ENCODE measurements at regions not wholly inside any gene's neighbourhood (a gene's known extent, or its start where the extent isn't known, plus 50 kb on each side); places are given as distances from the start of the nearest gene placed in this dataset.

DNA sequence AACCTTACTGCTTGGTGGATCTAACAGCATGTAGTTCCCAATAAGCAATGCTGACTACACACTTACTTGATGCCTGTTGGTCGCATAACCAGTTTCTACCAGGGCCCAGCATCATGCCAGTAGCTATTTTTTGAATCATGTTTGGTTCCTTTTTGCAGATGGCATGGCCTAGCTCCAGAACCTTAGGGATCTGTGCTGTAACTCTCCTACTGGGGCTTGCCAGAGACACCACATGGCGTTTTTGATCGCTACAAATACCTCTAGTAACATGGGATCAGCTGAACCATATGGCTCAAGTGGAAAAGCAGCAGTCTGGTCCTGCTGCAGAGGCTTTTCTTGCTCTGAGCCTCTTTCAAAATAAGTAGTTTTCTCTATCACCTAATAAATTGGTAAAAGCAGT lies 654.6 kb upstream of the API5 start:
- Mint-ChIP-seq H3K4me3 (no peak overlapping the region), H3K27ac (no peak overlapping the region), H3K27me3 (no peaks in the 10 kb centered on the region), H3K4me1 (no peaks in the 10 kb centered on the region), H3K9me3 (peaks cover 0 to 6% of the 10 kb centered on the region in 2 donors)
- DNase-seq (no peak), ATAC-seq (no peak)

DNA sequence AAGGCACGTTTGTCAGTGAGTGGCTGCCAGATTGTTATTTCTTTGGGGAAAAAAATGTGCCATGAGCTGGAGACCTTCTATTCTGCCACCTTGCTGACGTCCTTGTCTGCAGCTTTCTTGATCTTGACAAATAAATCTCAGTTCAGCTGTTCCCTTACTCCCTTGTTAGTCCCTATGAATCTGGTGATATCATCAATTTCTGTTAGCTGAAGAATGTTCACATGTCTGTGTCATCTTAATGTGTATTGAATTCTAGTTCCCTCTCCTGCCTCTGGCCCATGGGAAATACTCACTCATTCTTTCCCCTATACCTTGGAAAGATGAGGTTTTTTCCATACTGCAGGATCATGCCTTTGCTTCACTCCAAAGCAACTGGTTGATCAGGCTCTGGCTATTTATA lies 649.9 kb upstream of the API5 start:
- no peaks in the 10 kb centered on the region for H3K27me3 Mint-ChIP-seq
- no peaks in the 10 kb centered on the region for H3K4me1 Mint-ChIP-seq
- H3K27ac Mint-ChIP-seq, result no peak overlapping the region
- H3K4me3 Mint-ChIP-seq, result no peak overlapping the region
- no peak for ATAC-seq
- H3K9me3 Mint-ChIP-seq, result peaks cover 0 to 7% of the 10 kb centered on the region in 2 donors
- DNase-seq, result no peak

DNA sequence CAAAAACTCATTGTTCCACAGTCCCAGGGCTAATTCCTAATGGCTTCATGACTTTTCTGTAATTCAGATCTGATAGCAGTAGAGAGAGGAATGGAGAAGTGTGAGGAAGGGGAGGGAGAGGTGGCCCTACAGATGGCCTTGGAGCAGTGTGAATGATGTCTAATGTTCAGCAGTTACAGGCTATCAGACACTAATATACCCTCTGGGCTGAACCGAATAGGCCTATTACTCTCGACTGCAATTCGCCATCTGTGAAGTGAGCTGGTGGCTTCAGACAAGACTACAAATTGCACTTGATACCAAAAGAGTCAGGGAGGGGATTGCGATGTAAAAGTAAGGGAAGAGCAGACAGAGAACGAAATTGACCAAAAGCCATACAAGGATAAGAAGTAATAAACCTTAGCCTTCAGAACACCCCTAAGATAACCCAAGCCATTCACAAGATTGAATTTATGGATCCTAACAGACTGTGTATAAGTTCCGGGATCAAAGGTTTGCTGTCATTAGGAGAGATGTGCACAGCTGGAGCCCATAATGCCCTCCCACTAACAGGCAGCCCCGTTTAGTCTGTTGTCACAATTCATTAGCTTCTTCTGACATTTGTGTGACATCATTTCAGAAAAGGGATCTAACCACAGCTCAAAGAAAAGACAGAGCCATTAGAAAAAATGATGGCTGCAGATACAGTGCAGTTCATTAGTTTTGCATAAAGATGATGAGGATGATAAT lies 642.4 kb upstream of the API5 start:
- no peak overlapping the region for H3K27ac Mint-ChIP-seq
- no peak for ATAC-seq
- DNase-seq, result no peak
- no peaks in the 10 kb centered on the region for H3K4me1 Mint-ChIP-seq
- no peaks in the 10 kb centered on the region for H3K27me3 Mint-ChIP-seq
- H3K9me3 Mint-ChIP-seq, result peaks cover 5 to 27% of the 10 kb centered on the region in 2 donors
- no peak overlapping the region for H3K4me3 Mint-ChIP-seq

DNA sequence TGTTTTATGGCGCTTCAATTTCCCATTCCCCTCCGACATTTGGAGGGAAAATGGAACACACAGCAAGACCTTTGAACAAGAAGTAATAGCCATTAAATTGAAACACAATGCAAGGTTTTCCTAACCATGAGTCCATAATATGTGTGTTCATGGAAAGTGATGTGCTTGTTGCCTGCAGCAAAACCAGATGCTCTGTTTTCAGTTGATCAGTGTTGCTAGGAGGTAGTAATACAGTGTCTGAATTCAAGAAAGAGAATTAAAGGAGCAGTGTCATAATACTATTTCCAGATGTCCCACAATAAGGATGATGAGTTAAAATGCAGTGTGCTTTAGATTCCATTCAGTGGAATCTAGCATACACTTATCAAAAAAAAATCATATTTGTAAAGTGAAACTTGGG lies 637.4 kb upstream of the API5 start:
- Mint-ChIP-seq H3K27ac (no peak overlapping the region), H3K27me3 (no peaks in the 10 kb centered on the region), H3K4me3 (no peak overlapping the region), H3K4me1 (no peaks in the 10 kb centered on the region), H3K9me3 (peaks cover 5 to 21% of the 10 kb centered on the region in 2 donors)
- no peak for DNase-seq
- no peak for ATAC-seq

DNA sequence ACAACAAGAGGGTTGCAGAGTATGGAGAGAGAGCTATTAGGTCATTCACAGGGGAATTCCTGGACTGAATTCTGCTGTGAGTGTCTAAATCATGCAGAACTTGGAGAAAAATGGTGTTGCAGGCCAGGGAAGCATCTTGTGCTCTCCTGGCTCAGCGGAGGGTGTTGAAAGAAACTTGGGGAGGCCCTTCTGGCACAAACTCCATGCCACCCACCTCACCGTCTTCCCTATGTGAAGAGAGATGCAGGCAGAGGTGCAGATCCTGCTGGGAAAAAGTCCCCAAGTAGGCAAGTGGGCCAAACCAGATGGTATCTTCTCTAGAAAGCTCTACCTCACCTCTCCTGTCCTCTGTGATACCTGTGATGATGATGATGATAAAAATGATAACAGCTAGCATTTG lies 604.3 kb upstream of the API5 start:
- no peak for ATAC-seq
- peaks cover 6 to 7% of the 10 kb centered on the region in 2 donors for H3K9me3 Mint-ChIP-seq
- DNase-seq, result no peak
- no peaks in the 10 kb centered on the region for H3K4me1 Mint-ChIP-seq
- no peak overlapping the region for H3K27ac Mint-ChIP-seq
- H3K4me3 Mint-ChIP-seq, result no peak overlapping the region
- no peaks in the 10 kb centered on the region for H3K27me3 Mint-ChIP-seq

DNA sequence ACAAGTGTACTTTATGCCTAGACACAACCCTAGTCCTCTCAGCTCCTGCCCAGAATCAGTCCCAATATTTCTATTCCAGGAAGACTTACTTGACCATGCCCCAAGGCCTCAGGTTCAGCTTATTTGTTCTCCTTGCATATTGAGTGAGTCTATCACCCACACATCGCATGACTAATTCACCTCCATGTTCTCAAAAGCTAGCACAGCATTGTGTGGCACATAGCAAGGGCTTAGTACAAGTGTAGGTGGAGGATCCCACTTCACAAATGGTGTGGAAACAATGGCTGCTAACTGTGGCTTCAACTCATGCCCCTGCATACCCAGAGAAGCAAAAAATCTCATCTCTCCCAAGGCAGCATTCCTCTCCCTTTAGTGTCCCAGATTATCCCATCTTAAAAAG lies 602.6 kb upstream of the API5 start:
- Mint-ChIP-seq H3K27me3 (no peaks in the 10 kb centered on the region), H3K4me1 (no peaks in the 10 kb centered on the region), H3K4me3 (no peak overlapping the region), H3K27ac (no peak overlapping the region), H3K9me3 (peaks cover 7 to 8% of the 10 kb centered on the region in 2 donors)
- ATAC-seq (no peak), DNase-seq (no peak)

DNA sequence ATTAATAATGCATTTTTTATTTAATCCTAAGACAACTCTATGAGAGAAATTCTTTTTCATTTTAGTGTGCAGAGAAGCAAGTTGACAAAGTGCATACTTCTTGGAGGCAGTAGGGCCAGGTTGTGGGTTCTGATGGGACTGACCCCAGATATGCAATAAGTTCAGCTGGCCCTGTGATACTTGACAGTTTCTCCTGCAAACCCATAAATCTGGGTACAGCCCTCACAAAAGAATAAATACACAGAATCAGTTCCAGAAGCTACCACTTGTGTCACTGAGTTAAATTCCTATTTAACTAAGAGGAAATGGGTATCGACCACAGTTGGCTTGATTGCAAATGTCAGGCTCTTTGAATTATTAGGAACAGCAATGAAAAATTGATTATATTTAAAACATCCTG lies 598.5 kb upstream of the API5 start:
- ATAC-seq, result no peak
- Mint-ChIP-seq H3K4me3 (no peak overlapping the region), H3K9me3 (peaks cover 21% of the 10 kb centered on the region in 2 donors), H3K4me1 (no peaks in the 10 kb centered on the region), H3K27me3 (no peaks in the 10 kb centered on the region), H3K27ac (no peak overlapping the region)
- no peak for DNase-seq

DNA sequence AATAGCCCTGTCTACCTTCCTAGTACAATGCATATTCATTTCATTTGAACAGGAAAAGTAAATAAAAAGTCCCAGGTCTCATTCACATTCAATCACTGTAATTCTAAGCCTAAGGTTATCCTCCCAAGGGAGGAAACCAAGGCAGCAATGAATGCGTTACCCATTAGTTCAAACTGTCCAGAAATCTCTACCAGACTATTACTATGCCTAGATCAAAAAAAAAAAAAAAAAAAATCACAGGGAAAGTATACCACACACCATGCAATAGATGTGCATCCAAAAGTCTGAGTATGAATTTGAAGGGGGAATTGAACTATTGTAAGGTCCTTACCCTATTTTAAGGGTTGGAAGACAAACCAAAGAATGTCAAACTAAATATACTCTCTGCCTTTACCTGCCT lies 598.0 kb upstream of the API5 start:
- Mint-ChIP-seq H3K4me3 (no peak overlapping the region), H3K9me3 (peaks cover 21% of the 10 kb centered on the region in 2 donors), H3K27ac (no peak overlapping the region), H3K4me1 (no peaks in the 10 kb centered on the region), H3K27me3 (no peaks in the 10 kb centered on the region)
- no peak for DNase-seq
- ATAC-seq, result no peak

DNA sequence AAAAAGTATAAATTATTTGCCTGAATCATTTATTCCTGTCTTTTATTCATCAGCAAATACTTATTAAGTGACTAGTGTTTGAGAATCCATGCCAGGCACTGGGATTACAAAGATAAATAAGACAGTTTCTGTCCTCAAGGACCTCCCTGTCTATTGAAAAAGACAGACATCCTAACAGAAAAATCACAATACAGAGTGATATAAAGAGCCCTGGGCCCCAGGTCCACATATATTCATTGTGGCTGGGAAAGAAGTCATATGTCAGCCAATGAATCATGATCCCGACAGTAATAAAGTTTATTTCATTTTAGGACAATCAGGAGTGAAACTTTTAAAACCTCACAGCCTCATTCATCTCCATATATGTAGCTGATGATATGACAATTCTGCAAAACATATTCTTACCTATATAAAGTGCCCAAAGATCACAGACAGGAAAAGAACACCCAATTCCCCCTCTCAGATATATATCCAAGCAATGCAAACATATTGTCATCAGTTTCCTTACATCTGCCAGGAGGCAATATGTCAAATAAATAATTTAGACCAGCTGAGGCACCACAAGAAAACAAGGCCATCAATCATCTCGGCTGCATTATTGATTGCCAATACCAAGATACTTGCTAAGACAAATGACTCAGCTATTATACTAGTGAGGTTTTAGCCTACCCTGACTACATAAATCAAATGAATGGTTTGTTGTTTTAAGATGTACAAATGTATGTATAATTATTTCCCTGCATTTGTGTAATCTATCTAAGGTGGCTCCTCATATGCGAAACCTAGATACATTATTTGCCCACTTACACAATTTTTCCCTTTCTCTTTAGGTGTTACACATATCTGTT lies 590.9 kb upstream of the API5 start:
- Mint-ChIP-seq H3K9me3 (peaks cover 8 to 14% of the 10 kb centered on the region in 2 donors), H3K4me3 (no peak overlapping the region), H3K27ac (no peak overlapping the region), H3K4me1 (no peaks in the 10 kb centered on the region), H3K27me3 (no peaks in the 10 kb centered on the region)
- DNase-seq (no peak), ATAC-seq (no peak)

DNA sequence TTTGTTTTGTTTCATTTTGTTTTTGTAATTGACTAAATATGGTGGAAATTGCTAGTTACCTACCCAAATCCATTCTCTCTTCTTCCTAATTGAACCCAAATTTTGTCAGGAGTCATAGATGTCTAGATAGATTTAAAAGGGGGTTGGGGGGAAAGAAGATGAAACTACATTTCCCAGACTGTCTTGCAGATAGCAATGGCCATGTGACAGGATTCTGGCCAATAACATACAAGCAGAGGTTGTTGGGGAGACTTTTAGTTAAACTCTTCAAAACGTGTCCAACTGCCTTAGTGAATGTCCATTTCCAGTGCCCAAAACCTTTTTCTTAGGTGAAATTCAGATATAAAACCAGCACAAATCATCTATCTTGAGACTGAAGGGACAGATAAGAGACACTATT lies 583.9 kb upstream of the API5 start:
- ATAC-seq, result no peak
- H3K4me1 Mint-ChIP-seq, result no peaks in the 10 kb centered on the region
- no peaks in the 10 kb centered on the region for H3K27me3 Mint-ChIP-seq
- no peak for DNase-seq
- H3K27ac Mint-ChIP-seq, result no peak overlapping the region
- H3K4me3 Mint-ChIP-seq, result no peak overlapping the region
- peaks cover 3 to 7% of the 10 kb centered on the region in 2 donors for H3K9me3 Mint-ChIP-seq

DNA sequence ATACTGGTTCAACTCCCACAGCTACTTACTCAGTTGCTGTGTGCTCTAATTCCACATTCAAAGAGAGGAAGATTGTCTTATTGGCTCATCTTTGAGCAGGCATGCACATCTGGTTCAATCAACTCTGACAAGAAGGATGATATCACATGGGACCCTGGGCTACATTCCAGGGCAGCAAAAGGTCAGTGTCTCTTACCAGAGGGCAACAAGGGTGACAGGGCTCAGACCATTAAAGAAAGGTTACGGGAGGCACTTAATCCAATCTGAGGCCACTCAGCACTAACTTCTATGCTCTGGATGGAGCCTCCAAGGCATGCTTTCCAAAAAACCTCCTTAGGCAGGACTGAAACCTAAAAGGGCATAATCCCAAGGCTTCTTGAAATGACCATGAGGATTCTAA lies 549.4 kb upstream of the API5 start:
- ATAC-seq, result no peak
- H3K4me1 Mint-ChIP-seq, result no peaks in the 10 kb centered on the region

DNA sequence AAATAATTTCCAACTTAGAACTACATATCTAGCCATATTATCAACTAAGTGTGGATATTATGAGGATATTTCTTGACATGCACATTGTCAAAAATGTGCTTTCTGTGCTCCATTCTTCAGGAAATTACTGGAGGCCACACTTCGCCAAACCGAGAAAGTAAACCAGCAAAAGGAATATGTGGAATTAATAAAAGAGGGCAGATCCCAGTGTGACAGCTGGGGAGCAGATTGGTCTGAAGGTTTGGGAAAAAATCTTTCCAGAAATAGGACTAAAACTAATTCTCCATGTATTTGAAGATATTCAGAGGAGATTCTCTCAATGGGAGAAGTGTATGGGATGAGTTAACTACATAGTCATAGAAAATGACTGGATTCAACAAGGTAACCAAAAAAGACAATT lies 546.9 kb upstream of the API5 start:
- H3K4me1 Mint-ChIP-seq, result no peaks in the 10 kb centered on the region
- no peak for DNase-seq

More for the DNA sequence above, 549.4 kb upstream of the API5 start:
- Mint-ChIP-seq H3K9me3 (peaks cover 6 to 7% of the 10 kb centered on the region in 2 donors), H3K4me3 (no peak overlapping the region), H3K27ac (peak overlapping the region in 1 of 2 donors; percentile 13), H3K27me3 (no peaks in the 10 kb centered on the region)
- no peak for DNase-seq

DNA sequence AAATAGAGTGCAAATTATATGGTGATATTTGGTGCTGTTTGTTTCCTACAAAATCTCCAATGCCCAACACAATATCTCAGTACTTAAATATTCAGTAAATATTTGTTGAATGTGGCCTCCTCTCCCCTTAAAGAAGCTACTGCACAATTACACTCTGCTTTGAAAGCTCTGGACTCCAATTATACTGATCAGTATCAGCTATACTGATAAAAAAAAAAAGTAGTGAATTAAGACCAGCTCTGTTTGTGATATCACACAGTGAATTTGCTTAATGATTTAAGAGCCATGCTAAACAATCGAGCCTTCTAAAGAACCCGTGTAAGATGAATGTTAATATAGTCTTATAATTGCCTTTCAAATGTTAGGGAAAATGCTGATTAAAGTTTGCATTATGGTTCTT lies 543.2 kb upstream of the API5 start:
- H3K27ac Mint-ChIP-seq, result no peak overlapping the region
- no peaks in the 10 kb centered on the region for H3K27me3 Mint-ChIP-seq
- no peaks in the 10 kb centered on the region for H3K4me1 Mint-ChIP-seq
- no peak for DNase-seq
- no peak for ATAC-seq
- no peaks in the 10 kb centered on the region for H3K9me3 Mint-ChIP-seq
- no peak overlapping the region for H3K4me3 Mint-ChIP-seq

More for the DNA sequence above, 546.9 kb upstream of the API5 start:
- Mint-ChIP-seq H3K9me3 (no peaks in the 10 kb centered on the region), H3K27ac (peak overlapping the region in 1 of 2 donors; percentile 20), H3K4me3 (no peak overlapping the region), H3K27me3 (no peaks in the 10 kb centered on the region)
- ATAC-seq, result no peak

DNA sequence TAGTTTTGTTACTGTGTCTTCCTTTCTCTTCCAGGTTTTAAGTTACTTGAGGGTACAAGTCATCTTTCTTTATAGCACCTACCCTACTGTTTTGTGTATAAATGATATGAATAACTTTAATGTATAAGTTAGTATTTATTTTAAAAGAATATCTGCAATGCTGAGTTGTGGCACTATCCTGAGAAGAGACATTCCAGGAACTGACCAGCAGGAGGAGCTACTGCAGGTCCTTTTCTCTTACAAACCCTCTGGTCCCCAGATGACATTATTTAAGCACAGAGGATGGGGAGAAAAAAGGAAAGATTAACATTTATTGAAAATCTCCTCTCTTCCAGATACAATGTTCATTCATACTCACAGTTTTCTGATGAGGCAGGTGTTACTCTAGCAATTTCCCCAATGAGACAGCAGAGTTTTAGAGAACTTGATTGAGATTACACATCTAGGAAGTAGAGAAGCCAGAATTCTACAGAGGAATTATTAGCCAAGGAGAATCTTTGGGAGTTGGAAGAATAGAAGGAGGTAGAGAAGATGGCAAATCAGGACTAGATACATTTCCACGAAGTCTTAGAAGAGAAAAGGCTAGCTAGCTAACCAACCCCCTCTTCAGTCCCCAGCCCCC lies 541.2 kb upstream of the API5 start:
- H3K27ac Mint-ChIP-seq, result no peak overlapping the region
- H3K27me3 Mint-ChIP-seq, result no peaks in the 10 kb centered on the region
- H3K4me1 Mint-ChIP-seq, result no peaks in the 10 kb centered on the region
- ATAC-seq, result no peak
- no peaks in the 10 kb centered on the region for H3K9me3 Mint-ChIP-seq
- no peak for DNase-seq
- H3K4me3 Mint-ChIP-seq, result no peak overlapping the region

DNA sequence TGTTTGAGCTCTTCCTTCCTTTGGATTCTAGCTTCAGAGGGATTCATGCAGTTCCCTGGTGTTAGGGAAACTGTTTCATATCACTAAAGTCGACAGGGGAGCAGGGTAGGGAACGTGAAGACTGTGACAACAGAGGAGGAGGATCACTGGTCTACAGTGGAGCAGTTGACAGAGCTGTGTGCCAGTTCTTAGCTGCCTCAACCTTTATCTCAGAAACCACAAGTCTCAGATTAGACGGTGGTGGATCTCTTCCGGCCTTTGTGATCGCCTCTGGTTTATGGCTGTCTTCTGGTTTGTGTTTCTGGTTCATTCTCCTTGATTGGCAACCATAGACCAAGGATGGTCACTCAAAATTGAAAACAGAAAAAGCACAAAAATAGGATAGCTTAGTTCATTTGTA lies 538.9 kb upstream of the API5 start:
- no peaks in the 10 kb centered on the region for H3K4me1 Mint-ChIP-seq
- ATAC-seq (no peak), DNase-seq (no peak)
- H3K27ac Mint-ChIP-seq, result no peak overlapping the region
- H3K4me3 Mint-ChIP-seq, result no peak overlapping the region
- H3K27me3 Mint-ChIP-seq, result no peaks in the 10 kb centered on the region
- H3K9me3 Mint-ChIP-seq, result no peaks in the 10 kb centered on the region

DNA sequence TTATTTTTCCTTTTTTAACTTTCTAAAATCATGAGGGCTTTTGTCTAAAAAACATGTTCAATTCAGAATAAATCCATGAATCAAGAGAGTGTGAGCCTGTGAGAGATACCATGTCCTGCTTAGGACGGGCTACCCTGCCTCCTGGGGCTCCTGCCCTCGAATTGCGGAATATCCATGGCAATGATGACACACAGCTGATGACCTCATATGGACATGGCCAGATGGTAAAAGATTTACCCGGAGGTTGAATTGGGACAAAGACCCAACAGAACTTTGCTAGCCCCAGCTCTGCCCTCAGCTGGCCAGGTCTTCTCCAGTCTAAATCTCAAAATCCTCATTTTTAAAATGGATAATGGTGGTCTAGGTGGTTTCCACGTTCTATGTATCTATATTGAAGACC lies 538.1 kb upstream of the API5 start:
- H3K4me3 Mint-ChIP-seq, result no peak overlapping the region
- H3K27ac Mint-ChIP-seq, result no peak overlapping the region
- no peaks in the 10 kb centered on the region for H3K4me1 Mint-ChIP-seq
- DNase-seq (no peak), ATAC-seq (no peak)
- H3K9me3 Mint-ChIP-seq, result no peaks in the 10 kb centered on the region
- H3K27me3 Mint-ChIP-seq, result no peaks in the 10 kb centered on the region

All from stimulated activated naive CD8-positive, alpha-beta T cell treated with anti-CD3 and anti-CD28 coated beads, Interleukin-15, amount 100 ng/mL, for 72 hours (primary cell).